ENCODE measurements at regions not wholly inside any gene's neighbourhood (a gene's known extent, or its start where the extent isn't known, plus 50 kb on each side); places are given as distances from the start of the nearest gene placed in this dataset.

DNA sequence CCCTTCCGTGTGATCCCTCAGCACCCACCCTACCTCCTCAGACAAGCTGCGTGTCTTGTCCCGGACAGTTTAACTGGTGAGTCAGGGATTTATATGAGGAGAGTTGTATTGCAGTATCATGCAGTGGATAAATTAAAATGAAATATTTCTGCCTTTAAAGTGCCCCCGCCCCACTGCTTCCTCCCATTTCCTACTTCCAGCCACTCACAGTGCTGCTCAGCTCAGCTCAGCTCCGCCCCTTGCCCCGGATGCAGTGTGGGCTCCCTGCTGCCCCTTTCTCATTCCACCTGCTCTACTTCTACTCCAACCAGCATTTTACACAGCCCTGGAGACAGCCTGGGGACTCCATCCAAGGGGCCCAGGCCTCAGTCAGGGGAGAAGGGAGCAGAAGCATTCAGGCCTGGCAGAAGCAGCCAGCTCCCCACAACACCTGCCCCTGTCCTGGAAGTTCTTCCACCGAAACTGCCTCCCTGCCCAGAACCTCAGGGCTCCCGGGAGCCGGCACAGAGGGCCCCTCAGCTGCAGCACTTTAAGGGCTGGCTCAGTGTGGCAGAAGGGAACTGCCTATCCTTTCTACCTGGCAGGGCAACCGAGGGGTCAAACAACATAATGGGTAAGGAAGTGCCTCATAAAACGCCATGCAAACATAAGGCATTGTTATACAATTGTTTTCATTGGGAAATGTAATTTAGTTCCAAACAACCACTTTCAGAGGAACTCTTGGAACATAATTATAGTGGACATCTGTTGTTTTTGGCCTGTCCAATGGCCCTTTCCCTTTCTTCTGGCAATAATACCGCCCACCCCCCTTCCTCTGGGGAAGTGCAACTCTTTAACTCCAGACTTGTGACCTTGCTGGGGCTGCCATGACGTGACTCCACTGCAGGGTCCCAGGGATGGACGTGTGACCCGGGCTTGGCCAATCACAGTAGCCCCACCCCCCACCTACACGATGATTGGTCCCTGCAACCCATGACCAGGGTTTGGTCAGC, 102.3 kb downstream of the LIPG start:
- Histone ChIP-seq H3K4ac (ENCODE audit: low read depth, low read length) (no peak overlapping the region), H2BK15ac (ENCODE audit: low read depth, low read length) (no peak overlapping the region), H2BK20ac (ENCODE audit: low read depth, low read length, poor library complexity, severe bottlenecking) (no peak overlapping the region), H3K4me1 (ENCODE audit: insufficient read depth, low read length) (peaks cover 5% of the 10 kb centered on the region), H3K79me1 (ENCODE audit: insufficient read depth, low read depth, low read length, poor library complexity, severe bottlenecking) (no peaks in the 10 kb centered on the region), H3K23me2 (ENCODE audit: insufficient read length, low read depth, low read length, poor library complexity, severe bottlenecking) (no peaks in the 10 kb centered on the region), H3K9me3 (ENCODE audit: control insufficient read depth, low read depth, low read length) (no peaks in the 10 kb centered on the region), H3K14ac (ENCODE audit: insufficient read depth, low read length) (no peak overlapping the region), H4K91ac (ENCODE audit: insufficient read length, low read depth, low read length) (no peak overlapping the region), H2BK120ac (ENCODE audit: low read depth, low read length, poor library complexity, severe bottlenecking) (no peak overlapping the region), H3K79me2 (ENCODE audit: insufficient read depth, low read length) (no peaks in the 10 kb centered on the region), H2AFZ (ENCODE audit: low read length) (no peak overlapping the region), H3K4me2 (ENCODE audit: insufficient read depth, insufficient read length, low read length) (no peak overlapping the region), H3K27ac (ENCODE audit: insufficient read length, low read depth, low read length) (no peak overlapping the region), H3K27me3 (ENCODE audit: insufficient read depth, low read length) (no peaks in the 10 kb centered on the region), H4K8ac (replicated peaks; ENCODE audit: insufficient read length, low read depth, low read length) (no peak overlapping the region), H2BK5ac (ENCODE audit: insufficient read length, low read length) (no peak overlapping the region), H3K18ac (ENCODE audit: insufficient read length, low read depth, low read length) (no peak overlapping the region), H3K56ac (ENCODE audit: insufficient read length, low read depth, low read length) (no peak overlapping the region), H4K20me1 (ENCODE audit: control insufficient read depth, insufficient read depth, insufficient read length) (no peaks in the 10 kb centered on the region), H3K23ac (ENCODE audit: insufficient read length, low read depth, low read length) (no peak overlapping the region), H2AK5ac (ENCODE audit: insufficient read length, low read length) (no peak overlapping the region), H3T11ph (ENCODE audit: low read length) (no peak overlapping the region), H4K5ac (ENCODE audit: insufficient read length, low read depth, low read length) (no peak overlapping the region), H2BK12ac (ENCODE audit: insufficient read length, low read depth, low read length) (no peak overlapping the region), H3K9ac (ENCODE audit: extremely low read depth, insufficient read length, low read length) (no peak overlapping the region)
- no CpG with 5 or more reads among the region's 16 CpGs for WGBS (ENCODE audit: extremely low coverage, insufficient read length, low lambda C conversion rate)
- H3K27me3 Mint-ChIP-seq (ENCODE audit: low read depth), result peaks cover 3% of the 10 kb centered on the region
- H3K36me3 Mint-ChIP-seq (ENCODE audit: insufficient read depth in 1 of 3, low read depth in 3 of 3), result 0 out of 7 replicates have a peak, but pooled peaks cover 0 to 3% (median 0%) of the 10 kb centered on the region in 3 experiments
- peak; percentile 65 for DNase-seq
- peaks cover 28 to 36% of the 10 kb centered on the region in 2 experiments for H3K4me1 Mint-ChIP-seq
- H3K9me3 Mint-ChIP-seq, result no peaks in the 10 kb centered on the region
- peak overlapping the region in 1 of 3 experiments; percentile 29; a peak in 2 of 7 replicates for H3K27ac Mint-ChIP-seq
- TF ChIP-seq, protein P1, sequence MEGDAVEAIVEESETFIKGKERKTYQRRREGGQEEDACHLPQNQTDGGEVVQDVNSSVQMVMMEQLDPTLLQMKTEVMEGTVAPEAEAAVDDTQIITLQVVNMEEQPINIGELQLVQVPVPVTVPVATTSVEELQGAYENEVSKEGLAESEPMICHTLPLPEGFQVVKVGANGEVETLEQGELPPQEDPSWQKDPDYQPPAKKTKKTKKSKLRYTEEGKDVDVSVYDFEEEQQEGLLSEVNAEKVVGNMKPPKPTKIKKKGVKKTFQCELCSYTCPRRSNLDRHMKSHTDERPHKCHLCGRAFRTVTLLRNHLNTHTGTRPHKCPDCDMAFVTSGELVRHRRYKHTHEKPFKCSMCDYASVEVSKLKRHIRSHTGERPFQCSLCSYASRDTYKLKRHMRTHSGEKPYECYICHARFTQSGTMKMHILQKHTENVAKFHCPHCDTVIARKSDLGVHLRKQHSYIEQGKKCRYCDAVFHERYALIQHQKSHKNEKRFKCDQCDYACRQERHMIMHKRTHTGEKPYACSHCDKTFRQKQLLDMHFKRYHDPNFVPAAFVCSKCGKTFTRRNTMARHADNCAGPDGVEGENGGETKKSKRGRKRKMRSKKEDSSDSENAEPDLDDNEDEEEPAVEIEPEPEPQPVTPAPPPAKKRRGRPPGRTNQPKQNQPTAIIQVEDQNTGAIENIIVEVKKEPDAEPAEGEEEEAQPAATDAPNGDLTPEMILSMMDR (conservative IDR thresholded peaks at IDR 0.05), result no peak
- H3K4me3 Mint-ChIP-seq, result peak overlapping the region in 1 of 2 experiments; percentile 22; a peak in 1 of 5 replicates
